ENCODE measurements at regions not wholly inside any gene's neighbourhood (a gene's known extent, or its start where the extent isn't known, plus 50 kb on each side); places are given as distances from the start of the nearest gene placed in this dataset.

DNA sequence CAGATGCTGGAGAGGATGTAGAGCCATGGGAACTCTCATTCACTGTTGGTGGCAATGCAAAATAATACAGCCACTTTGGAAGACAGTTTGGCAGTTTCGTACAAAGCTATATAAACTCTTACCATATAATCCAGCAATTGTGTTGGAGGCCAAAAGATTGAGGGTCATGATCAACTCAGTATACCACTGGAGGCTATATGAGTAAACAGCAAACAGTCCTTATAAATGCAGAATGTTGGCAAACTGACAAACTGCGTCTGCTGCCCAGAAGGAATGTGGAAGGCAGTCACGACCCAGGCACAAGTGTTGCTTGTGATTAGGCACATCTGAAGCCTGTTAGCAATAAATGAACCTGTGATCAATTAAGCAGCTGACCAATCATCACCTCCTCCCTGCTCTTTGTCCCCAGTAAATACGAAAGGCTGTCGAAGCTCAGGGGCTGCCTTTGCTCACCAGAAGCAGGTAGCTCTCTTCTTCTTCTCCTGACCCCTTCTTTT, 98.1 kb upstream of the SPOPL start:
- ATAC-seq, result no peak
- intact Hi-C loops (cut with DNase I), result no loop called here

GRCh38 chr2:138414014-138414413, 87.6 kb upstream of the SPOPL start:
- Histone ChIP-seq H3K9me3 (no peaks in the 10 kb centered on the region), H3K36me3 (no peaks in the 10 kb centered on the region), H3K27ac (no peak overlapping the region), H3K4me1 (no peaks in the 10 kb centered on the region), H3K4me3 (no peak overlapping the region), H3K27me3 (ENCODE audit: low read depth) (no peaks in the 10 kb centered on the region)
- intact Hi-C loops (cut with DNase I), result no loop called here
- DNase-seq, result no peak
- TF ChIP-seq, protein P1, sequence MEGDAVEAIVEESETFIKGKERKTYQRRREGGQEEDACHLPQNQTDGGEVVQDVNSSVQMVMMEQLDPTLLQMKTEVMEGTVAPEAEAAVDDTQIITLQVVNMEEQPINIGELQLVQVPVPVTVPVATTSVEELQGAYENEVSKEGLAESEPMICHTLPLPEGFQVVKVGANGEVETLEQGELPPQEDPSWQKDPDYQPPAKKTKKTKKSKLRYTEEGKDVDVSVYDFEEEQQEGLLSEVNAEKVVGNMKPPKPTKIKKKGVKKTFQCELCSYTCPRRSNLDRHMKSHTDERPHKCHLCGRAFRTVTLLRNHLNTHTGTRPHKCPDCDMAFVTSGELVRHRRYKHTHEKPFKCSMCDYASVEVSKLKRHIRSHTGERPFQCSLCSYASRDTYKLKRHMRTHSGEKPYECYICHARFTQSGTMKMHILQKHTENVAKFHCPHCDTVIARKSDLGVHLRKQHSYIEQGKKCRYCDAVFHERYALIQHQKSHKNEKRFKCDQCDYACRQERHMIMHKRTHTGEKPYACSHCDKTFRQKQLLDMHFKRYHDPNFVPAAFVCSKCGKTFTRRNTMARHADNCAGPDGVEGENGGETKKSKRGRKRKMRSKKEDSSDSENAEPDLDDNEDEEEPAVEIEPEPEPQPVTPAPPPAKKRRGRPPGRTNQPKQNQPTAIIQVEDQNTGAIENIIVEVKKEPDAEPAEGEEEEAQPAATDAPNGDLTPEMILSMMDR (IDR thresholded peaks at IDR 0.05), result no peak
- no peak for ATAC-seq

More for the DNA sequence above, 98.1 kb upstream of the SPOPL start:
- no peaks in the 10 kb centered on the region for H3K27me3 ChIP-seq (ENCODE audit: low read depth)
- H3K27ac ChIP-seq, result no peak overlapping the region
- H3K9me3 ChIP-seq, result peaks cover 4% of the 10 kb centered on the region
- TF ChIP-seq, protein P1 (IDR thresholded peaks at IDR 0.05), result no peak
- H3K4me1 ChIP-seq, result no peaks in the 10 kb centered on the region
- no peak overlapping the region for H3K4me3 ChIP-seq
- no peak for DNase-seq
- H3K36me3 ChIP-seq, result no peaks in the 10 kb centered on the region

- H3K9me3 ChIP-seq, result no peaks in the 10 kb centered on the region
- no peaks in the 10 kb centered on the region for H3K36me3 ChIP-seq
- H3K4me1 ChIP-seq, result no peaks in the 10 kb centered on the region
- TF ChIP-seq, protein P1 (IDR thresholded peaks at IDR 0.05), result no peak
- no peaks in the 10 kb centered on the region for H3K27me3 ChIP-seq (ENCODE audit: low read depth)
- intact Hi-C loops (cut with DNase I), result no loop called here
- DNase-seq (no peak), ATAC-seq (no peak)
- no peak overlapping the region for H3K27ac ChIP-seq
- H3K4me3 ChIP-seq, result no peak overlapping the region
These were observed 85.6 kb upstream of the SPOPL start for GRCh38 chr2:138415985-138416384.

- Histone ChIP-seq H3K4me1 (peaks cover 10% of the 10 kb centered on the region), H3K4me3 (no peak overlapping the region)
These were observed 83.1 kb upstream of the SPOPL start for GRCh38 chr2:138418453-138418852.

DNA sequence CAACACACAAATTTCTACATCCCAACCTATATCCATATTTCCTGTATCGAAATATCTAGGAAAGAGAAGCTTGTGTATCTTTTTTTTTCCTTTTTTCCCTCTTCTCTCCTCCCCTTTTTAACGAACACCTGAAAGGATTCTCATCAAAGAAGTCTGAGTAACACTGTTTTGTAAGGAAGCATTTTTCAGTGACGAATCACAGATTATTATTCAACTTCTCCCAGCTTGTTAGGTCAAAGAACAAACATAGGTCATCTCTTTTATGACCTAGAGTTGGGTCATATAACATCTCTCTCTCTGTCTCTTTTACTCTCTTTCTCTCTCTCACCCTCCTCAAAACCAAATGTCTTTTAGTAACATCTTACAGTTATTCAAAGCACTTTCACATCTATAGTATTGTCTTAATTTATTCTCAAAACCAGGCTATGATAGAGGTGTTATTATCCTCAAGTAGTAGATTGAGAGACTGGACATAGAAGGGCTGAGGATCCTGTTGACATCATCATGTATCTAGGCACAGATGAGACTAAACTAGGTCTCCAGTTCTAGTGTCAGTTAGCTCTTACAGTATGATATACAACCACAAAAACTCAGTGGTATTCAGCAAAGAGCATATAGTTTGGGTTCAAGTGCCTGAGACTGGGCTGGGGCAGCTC, 80.1 kb upstream of the SPOPL start:
- no peaks in the 10 kb centered on the region for H3K36me3 ChIP-seq
- H3K4me1 ChIP-seq, result peaks cover 10% of the 10 kb centered on the region
- peaks cover 7% of the 10 kb centered on the region for H3K9me3 ChIP-seq
- ATAC-seq (peak in 1 of 2 donors; percentile 31), DNase-seq (no peak)
- H3K27me3 ChIP-seq (ENCODE audit: low read depth), result no peaks in the 10 kb centered on the region
- TF ChIP-seq, protein P1 (IDR thresholded peaks at IDR 0.05), result no peak
- intact Hi-C loops (cut with DNase I), result no loop called here
- H3K27ac ChIP-seq, result no peak overlapping the region
- H3K4me3 ChIP-seq, result no peak overlapping the region

More at GRCh38 chr2:138418453-138418852, 83.1 kb upstream of the SPOPL start:
- H3K27ac ChIP-seq, result no peak overlapping the region
- DNase-seq (no peak), ATAC-seq (no peak)
- TF ChIP-seq, protein P1 (IDR thresholded peaks at IDR 0.05), result no peak
- H3K36me3 ChIP-seq, result no peaks in the 10 kb centered on the region
- H3K9me3 ChIP-seq, result no peaks in the 10 kb centered on the region
- no peaks in the 10 kb centered on the region for H3K27me3 ChIP-seq (ENCODE audit: low read depth)
- intact Hi-C loops (cut with DNase I), result no loop called here
